HL-60/S4 treated with retinoic acid at 250 ng/mL for 4 days and 3 days (cell line): ENCODE measurements at regions not wholly inside any gene's neighbourhood (a gene's known extent, or its start where the extent isn't known, plus 50 kb on each side); places are given as distances from the start of the nearest gene placed in this dataset.
"Not testable (repeated sequence)": the region's sequence is repeated elsewhere in the genome, so short reads cannot be mapped to it uniquely, and the experiment has no call there.

ENCODE experiments used
- in situ Hi-C: fragments of 300-500 bp; cut with MboI; formaldehyde crosslinking; loops from 2 replicates; pipeline ENCODE4 v1.7.0; 2022; ENCODE audit warnings: low sequenced_read_pairs

DNA sequence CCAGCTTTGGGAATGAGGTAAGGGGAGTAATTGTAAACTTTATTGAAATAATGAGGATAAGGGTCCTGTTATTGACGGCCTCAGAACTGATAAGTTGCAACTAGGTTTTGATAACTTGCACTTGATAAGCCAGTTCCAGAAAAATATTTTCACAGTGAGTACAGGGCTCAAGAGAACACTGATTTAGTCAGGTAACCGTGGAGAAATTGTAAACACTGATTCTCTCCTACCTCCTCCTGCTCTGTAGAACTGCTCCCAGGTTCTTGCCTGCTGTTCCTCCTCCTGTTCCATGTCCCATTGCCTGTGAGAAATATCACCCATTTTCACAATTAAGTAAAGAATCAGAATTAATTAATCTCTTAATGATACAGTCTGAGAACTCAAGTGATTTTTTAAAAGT, 55.0 kb upstream of the CXXC4 start:
- in situ Hi-C loops = no loop called here

DNA sequence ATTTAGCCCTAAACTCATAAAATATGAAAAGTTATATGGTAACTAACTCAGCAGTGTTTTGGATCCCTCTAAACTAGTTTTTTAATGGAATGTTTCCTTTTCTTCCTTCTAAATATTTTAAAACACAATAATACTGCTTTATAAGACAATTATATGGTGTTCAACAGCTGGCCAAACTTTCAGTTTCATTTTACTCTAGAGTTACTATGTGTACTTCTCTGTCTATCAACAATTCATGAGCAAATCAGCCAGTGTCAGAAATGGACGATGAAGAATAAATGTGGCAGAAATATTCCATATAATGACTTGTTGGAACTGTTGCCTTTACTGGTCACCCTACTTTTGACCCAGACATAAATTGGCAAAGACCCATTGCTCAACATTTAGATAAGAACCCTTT, 64.8 kb upstream of the CXXC4 start:
- in situ Hi-C loops = no loop called here

DNA sequence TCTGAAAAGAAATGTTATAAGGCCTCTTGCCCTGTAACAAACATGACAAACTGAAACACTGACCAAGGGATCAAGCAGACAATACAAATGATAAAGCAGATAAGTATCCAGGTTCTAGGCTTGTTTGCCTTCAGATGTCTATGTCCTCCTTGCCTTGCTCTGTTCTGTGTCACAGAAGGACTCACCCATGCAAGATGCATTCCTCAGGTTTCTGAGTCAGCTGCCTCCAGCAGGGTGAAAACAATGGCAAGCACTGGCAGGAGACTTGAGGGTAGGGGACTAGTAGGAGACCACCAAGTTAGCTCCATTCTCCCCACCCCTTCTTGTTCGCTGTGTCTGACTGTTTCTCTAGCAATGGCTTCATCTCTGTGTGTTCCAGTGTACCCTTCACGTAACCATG, 76.6 kb upstream of the CXXC4 start:
- in situ Hi-C loops = no loop called here

DNA sequence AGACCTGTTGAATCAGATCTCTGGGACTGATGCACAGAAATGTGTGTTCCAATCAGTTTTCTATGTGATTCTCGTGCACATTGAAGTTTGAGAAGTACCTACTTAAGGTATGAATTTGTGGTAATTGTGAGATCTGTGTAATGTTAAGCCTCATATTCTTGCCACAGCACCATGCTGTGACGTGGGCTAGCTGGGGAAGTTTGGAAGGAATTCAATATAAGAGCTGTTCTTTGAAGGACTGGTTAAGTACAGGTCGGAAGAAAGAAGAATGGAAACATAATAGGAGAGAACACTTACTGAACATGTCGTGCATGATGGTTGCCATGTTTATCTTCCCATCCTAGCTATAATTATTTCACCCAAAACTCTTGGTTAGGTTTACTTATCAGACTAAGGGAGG, 79.7 kb upstream of the CXXC4 start:
- in situ Hi-C loops = no loop called here

DNA sequence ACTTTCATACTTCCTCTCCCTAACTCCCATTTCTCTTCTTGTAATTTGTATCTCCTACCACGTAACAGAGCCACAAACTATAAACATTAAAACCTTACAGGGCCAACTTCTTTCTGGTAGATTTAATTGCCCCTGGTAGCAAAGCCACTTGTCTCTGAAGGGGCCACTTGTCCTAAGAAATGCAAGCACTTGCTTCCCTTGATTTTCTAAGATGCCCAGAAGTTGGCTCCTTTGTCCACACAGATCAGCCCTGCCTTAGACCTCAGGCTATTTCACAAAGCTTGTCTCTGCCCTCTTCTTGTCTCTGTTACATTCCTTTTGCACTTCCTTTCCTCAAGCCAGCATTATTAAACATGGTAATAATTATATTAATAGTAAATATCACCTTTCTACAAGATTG, 80.6 kb upstream of the CXXC4 start:
- in situ Hi-C loops = no loop called here

DNA sequence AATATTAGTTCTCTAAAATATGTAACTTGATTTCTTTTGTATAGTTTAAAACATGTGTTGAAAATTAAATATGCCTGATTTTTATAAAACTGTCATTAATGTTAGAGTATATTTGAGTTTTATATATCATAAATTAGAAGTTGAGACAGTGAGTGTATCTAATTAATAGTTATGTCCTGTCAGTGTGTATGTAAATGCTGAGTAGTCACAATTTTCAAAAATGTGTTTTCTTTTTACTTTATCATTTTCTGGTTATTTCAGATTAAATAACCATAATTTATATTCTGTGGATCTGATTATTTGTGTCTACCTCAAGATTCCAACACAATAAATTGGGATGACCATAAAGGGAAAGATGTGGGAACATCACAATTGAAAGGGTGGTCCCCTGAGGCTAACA, 82.7 kb upstream of the CXXC4 start:
- in situ Hi-C loops = no loop called here

DNA sequence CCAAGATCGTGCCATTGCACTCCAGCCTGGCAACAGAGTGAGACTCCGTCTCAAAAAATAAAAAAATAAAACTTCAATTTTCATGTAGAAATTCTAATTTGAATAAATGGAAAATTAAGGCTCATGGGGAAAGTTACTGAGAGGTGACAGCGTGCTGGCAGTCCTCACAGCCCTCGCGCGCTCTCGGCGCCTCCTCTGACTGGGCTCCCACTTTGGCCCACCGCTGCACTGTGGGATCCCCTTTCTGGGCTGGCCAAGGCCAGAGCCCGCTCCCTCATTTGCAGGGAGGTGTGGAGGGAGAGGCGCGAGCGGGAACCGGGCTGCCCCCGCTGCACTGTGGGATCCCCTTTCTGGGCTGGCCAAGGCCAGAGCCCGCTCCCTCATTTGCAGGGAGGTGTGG, 86.8 kb upstream of the CXXC4 start:
- in situ Hi-C loops = not testable (repeated sequence)

DNA sequence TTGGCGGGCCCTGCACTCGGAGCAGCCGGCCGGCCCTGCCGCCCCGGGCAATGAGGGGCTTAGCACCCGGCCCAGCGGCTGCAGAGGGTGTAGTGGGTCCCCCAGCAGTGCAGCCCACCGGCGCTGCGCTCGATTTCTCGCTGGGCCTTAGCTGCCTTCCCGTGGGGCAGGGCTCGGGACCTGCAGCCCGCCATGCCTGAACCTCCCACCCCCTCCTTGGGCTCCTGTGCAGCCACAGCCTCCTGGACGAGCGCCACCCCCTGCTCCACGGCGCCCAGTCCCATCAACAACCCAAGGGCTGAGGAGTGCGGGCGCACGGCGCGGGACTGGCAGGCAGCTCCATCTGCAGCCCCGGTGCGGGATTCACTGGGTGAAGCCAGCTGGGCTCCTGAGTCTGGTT, 87.4 kb upstream of the CXXC4 start:
- in situ Hi-C loops = not testable (repeated sequence)

DNA sequence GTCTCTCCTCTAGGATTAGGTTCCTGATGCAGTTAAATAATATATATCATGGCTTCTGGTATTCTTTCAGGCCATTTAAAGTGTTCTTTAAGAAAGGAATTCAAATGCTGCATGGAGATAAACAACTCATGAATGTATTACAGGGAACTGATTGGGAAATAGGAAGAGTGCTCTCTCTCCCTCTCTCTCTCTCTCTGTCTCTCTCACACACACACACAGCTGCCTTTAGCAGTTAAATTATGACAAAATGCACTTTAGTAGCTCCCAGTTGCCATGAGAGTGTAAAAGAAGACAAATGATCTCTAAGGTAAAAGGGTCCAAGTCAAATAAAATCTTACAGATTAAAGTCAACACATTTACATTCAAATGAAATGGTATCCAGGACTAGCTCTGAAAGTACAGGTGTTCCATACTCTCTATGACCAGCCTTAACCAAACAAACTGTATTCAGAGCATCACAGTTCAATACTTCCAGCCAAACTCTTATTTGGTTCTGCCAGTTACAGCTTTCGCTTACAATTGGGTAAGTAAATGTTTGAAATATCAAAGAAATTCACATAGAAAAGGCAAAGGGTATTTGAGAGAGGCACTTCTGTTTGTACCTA, 94.7 kb upstream of the CXXC4 start:
- in situ Hi-C loops = no loop called here

DNA sequence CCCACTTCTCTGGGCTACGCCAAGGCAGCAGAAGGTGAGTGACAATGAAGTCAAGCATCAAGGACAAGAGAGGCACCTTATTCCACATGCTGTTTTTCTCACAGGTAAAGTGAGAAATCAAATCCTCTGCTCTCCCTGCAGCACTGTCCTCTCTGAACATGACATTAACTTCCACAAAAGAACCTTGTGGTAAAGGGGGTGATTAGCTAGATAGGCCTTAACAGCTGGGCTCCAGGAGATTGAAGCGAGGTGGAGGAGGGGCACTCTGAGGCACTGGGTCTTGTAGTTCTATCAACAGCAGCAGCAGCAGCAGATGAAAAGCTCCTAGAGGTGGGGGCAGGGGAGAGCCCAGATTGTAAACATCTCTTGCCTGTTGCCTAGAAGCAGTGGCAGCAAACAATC, 96.8 kb upstream of the CXXC4 start:
- in situ Hi-C loops = no loop called here

DNA sequence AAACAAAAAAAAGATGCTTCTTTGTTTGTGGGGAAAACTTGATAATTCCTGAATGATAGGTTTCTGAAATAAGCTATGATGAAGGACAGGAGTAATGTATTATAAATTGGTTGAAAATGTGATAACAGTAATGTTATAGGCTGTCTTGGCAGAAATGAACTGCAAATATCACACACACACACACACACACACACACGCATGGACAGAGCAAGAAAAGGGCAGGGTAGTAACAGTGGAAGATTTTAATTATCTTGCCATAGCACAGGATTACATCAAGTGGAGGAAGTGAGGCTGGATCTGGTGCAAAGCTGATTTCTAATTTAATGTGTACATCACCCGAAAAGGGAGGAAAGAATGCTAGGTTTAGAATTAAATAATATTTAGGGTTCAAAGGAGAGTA, 97.5 kb upstream of the CXXC4 start:
- in situ Hi-C loops = no loop called here

DNA sequence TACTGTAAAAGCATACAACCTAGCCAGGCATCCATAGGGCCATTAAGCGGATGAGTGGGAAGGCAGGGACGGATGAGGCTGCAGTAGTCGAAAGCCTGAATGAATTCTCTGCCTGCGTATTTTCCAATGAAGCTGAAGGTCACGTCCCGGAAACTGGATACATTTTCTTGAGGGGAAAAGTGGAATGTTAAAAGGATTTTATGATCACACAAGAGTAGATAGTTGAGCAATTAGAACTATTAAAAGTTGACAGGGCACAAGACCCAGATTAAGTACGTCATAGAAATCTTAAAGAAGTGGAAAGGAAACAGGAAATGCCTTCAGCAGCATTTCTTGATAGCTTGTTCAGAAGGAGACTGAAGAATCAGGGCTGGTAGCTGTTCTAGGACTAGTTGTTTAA, 98.3 kb upstream of the CXXC4 start:
- in situ Hi-C loops = no loop called here

DNA sequence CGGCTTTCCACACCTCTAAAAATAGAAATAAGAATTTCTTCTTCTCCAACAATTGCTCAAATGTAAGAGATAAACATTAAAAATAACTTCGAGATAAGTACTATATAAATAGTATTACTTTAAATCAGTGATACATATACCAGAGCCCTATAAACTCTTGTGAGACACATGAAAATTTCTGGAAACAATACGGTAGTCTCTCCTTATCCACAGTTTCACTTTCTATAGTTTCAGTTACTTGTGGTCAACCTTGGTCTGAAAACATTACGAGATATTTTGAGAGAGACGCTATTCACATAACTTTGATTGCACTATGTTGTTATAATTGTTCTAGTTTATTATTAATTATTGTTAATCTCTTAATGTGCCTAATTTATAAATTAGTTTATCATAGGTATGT, 101.5 kb upstream of the CXXC4 start:
- in situ Hi-C loops = no loop called here

DNA sequence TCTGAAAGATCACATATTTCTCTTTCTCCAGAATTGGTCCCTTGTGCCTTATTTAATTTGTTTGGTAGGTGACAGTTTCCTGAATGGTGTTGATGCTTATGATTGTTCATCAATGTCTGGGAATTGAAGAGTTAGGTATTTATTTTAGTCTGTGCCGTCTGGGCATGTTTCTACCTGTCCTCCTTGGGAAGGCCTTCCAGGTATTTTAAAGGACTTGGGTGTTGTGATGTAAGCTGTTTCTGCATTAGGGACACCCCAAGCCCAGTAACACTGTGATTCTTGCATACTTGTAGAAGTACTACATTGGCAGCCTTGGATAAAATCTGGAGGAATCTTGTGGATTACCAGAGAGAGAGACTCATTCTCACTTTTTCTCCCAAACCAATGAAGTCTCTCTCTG, 120.8 kb upstream of the CXXC4 start:
- in situ Hi-C loops = no loop called here

DNA sequence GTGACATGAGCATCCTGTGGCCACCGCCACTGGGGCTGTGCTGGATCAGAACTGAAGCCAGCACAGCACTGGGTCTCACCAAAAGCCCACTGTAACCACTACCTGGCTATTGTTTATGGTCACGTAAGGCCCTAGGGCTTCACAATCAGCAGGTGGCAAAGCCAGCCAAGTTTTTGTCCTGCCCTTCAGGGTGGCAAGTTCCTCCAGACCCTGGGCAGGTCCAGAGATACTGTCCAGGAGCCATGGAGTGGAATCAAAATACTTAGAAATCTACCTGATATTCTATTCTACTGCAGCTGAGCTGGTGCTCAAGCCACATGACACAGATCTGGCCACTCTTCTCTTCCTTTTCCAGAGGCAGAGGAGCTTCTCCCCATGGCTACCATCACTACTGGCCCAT, 121.2 kb upstream of the CXXC4 start:
- in situ Hi-C loops = no loop called here

DNA sequence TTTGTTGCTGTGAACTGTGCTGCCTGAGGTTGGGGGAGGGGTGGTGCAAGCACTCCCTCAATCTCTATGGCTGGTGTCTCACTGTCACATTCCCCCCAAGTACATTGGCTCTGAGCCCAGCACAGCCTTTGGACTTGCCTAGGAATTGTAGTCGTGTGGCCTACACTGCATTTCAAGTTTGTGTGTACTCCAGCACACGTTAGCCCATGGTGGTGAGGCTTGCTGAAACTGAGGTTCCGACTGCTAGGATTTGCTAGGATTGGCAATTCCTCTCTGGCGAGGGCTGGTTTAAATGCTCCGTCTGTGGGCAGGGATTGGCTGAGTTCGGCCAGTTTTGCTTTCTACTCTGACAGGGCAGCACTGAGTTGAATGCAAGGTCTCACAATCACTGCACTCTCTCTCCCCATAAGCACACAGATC, 121.7 kb upstream of the CXXC4 start:
- in situ Hi-C loops = no loop called here

DNA sequence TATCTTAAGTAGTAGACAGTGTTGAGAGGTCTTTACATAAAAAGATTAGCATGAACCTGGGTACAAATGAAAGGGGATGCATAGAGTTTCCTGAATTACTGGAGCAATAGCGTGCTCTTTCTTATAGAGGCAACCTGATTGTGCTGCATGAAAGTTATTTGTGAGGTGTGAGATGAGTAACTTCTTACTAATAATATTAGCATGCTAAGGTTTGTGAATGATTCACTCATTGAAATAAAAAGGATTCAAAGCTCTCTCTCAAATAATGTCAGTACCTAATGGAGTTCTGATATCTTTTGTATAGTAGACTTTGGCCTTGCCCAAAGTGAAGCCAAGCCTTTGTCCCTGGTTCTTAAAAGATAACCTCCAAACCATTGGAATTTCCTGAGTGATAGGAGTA, 131.0 kb upstream of the CXXC4 start:
- in situ Hi-C loops = no loop called here

DNA sequence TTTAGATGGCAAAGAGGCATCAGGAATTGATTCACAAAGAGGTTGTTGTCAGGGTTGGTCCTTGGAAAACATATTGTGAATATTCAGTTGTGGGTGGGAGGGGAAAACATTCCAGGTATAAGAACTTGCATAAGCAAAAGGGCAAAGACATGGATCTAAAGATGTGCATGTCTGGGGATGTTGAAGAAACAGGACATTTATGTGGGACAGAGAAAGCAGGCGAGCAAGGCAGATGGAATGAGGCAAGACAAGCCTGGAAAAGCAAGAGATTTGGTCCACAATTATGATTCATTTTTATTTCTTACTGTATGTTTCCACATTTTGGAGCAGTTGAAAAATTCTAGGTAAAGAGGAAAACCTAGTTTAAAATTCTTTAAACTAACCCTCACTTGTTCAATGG, 134.9 kb upstream of the CXXC4 start:
- in situ Hi-C loops = no loop called here

DNA sequence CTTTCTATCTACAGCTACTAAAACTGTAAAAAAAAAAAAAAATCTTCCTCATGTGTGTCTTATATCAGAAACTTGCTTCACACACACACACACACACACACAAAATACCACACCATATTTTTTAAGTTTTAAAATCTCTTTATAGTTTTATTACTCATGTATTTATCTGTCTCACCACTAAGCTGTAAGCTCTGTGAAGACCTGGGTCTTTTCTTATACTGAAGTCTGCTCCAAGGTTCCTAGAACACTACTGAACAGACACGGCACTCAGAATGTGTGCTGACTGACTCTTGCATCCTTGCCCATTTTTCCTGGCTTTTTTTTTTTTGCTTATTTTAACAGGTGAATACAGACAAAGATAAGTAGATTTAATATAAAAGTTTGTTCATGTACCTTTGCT, 135.6 kb upstream of the CXXC4 start:
- in situ Hi-C loops = no loop called here

DNA sequence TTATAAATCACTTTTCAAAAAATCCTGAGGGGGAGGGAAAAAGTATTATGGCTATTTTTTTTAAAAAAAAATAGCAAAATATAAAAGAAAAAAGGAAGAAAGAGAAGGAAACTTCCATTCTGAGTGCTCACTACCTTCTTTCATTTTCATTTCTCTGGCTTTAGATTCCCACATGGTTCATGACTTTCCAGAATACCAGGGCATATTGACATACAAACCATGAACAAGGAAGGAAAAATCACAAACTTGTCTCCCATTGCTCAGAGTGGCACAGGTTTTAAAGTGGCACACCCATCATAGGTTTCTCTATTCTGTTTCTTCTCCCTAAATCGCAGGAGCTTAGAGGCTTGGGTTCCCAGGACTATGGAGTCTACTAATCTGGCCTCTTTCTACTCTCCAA, 136.3 kb upstream of the CXXC4 start:
- in situ Hi-C loops = no loop called here

DNA sequence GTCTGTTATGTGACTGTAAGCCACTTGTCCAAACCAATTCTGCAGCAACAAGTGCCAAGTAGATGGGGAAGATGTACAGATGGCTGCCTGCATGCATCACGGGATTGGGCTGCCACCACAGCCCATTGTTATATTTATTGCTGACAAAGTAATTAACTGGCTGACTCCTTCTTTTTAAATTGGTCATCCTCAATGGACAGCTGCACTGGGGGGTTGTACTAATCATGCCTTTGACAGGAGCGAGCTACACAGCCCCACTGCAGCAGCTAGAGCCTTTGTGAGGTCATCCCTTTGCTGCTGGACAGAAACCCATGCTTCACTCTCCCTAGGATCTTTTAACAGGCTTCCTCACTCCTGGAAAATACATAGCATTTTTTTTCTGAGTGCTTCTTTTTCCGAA, 146.7 kb upstream of the CXXC4 start:
- in situ Hi-C loops = no loop called here

DNA sequence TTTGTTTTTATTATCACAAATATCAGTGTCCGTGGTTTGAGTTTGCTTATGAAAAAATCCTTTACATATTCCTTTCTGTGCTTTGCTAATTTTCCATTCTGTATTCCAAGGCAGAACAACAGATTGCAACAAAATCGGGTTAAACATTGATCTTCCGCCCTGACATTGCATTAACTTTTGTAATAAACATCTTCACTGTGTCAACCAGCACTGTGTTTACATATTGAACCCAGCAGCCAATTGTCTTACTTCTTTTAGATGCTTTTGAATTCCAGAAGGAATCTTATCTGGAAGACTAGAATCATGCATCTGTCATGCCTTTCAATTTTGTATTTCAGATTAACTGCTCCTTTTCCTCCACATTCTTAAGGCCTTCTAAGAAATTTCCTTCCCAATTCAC, 147.8 kb upstream of the CXXC4 start:
- in situ Hi-C loops = no loop called here

DNA sequence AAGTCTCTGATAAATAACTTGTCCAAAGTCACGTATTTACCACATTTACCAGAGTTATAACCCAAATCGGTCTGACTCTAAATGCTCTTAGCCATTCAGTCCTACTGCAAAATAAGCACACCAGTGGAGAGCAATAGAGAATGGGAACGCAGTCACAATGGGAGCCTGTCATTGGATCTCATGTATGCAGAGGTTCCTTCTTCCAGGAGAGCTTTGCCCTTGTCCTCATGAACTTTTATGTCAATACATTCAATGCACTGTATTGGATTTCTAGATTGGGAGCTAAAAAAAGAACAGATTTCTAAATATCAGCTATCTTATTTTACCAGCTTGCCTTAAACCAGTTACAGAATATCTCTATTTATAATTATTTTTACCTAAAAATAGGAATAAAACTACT, 149.1 kb upstream of the CXXC4 start:
- in situ Hi-C loops = no loop called here

DNA sequence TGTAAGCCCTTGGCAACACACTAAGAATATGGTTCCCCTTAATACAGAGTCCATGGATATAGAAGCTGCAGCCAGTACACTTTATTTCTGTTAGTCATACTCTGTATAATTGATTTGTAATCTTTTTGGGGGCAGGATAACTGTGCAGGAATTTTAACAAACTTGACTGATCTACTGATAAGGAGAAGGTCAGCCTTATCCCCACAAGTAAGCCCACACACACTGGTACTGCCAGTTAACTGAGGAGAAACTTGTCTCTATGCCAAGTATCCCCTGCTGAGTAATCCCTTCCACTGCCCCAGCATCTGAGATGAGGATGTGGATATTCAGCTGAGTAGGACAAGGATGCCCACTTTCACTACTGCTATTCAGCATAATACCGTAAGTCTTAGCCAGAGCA, 154.9 kb upstream of the CXXC4 start:
- in situ Hi-C loops = no loop called here
